ENCODE measurements at regions not wholly inside any gene's neighbourhood (a gene's known extent, or its start where the extent isn't known, plus 50 kb on each side); places are given as distances from the start of the nearest gene placed in this dataset.

- H3K4me3 ChIP-seq (ENCODE audit: low read depth, low read length) = no peak overlapping the region
- DNase-seq (ENCODE audit: low read depth) = no peak
- TF ChIP-seq CTCF (IDR thresholded peaks at IDR 0.05; ENCODE audit: insufficient read depth, low read depth, low read length) = no peak
These were observed 300.7 kb downstream of the SHOX2 start for GRCh38 chr3:157805538-157805937.

GRCh38 chr3:157794771-157795170, 291.6 kb upstream of the VEPH1 start:
- peak; percentile 67 for DNase-seq (ENCODE audit: low read depth)
- H3K4me3 ChIP-seq (ENCODE audit: low read depth, low read length) = no peak overlapping the region
- TF ChIP-seq CTCF (IDR thresholded peaks at IDR 0.05; ENCODE audit: insufficient read depth, low read depth, low read length) = no peak

- no peak for DNase-seq (ENCODE audit: low read depth)
- no peak overlapping the region for H3K4me3 ChIP-seq (ENCODE audit: low read depth, low read length)
- TF ChIP-seq CTCF (IDR thresholded peaks at IDR 0.05; ENCODE audit: insufficient read depth, low read depth, low read length) = no peak
These were observed 290.5 kb upstream of the VEPH1 start for GRCh38 chr3:157793745-157794144.

GRCh38 chr3:157789162-157789561, 285.9 kb upstream of the VEPH1 start:
- no peak for DNase-seq (ENCODE audit: low read depth)
- H3K4me3 ChIP-seq (ENCODE audit: low read depth, low read length) = no peak overlapping the region
- no peak for TF ChIP-seq CTCF (IDR thresholded peaks at IDR 0.05; ENCODE audit: insufficient read depth, low read depth, low read length)

- no peak for TF ChIP-seq CTCF (IDR thresholded peaks at IDR 0.05; ENCODE audit: insufficient read depth, low read depth, low read length)
- no peak overlapping the region for H3K4me3 ChIP-seq (ENCODE audit: low read depth, low read length)
- DNase-seq (ENCODE audit: low read depth) = peak; percentile 20
These were observed 283.4 kb upstream of the VEPH1 start for GRCh38 chr3:157786618-157787017.

GRCh38 chr3:157786211-157786610, 283.0 kb upstream of the VEPH1 start:
- no peak overlapping the region for H3K4me3 ChIP-seq (ENCODE audit: low read depth, low read length)
- DNase-seq (ENCODE audit: low read depth) = peak; percentile 73
- TF ChIP-seq CTCF (IDR thresholded peaks at IDR 0.05; ENCODE audit: insufficient read depth, low read depth, low read length) = no peak

- no peak overlapping the region for H3K4me3 ChIP-seq (ENCODE audit: low read depth, low read length)
- TF ChIP-seq CTCF (IDR thresholded peaks at IDR 0.05; ENCODE audit: insufficient read depth, low read depth, low read length) = no peak
- peak; percentile 84 for DNase-seq (ENCODE audit: low read depth)
These were observed 282.0 kb upstream of the VEPH1 start for GRCh38 chr3:157785102-157785826.

All from fibroblast of villous mesenchyme (primary cell).